Activated CD4-positive, alpha-beta T cell treated with anti-CD3 and anti-CD28 coated beads, Interleukin-2, amount 50 U/mL, for 16 hours (primary cell): ENCODE measurements at regions not wholly inside any gene's neighbourhood (a gene's known extent, or its start where the extent isn't known, plus 50 kb on each side); places are given as distances from the start of the nearest gene placed in this dataset.

ENCODE experiments used
- DNase-seq: peaks from one replicate; pipeline ENCODE4 v3.0.0-alpha.2; 2020

GRCh38 chr1:39085174-39085573, 59.0 kb downstream of the NDUFS5 start:
- no peak for DNase-seq

GRCh38 chr1:39086386-39086785, 60.2 kb downstream of the NDUFS5 start:
- DNase-seq = no peak

- DNase-seq = no peak
Measured at GRCh38 chr1:39086865-39087409, 60.8 kb downstream of the NDUFS5 start.

GRCh38 chr1:39087435-39087834, 61.3 kb downstream of the NDUFS5 start:
- DNase-seq = no peak

GRCh38 chr1:39088658-39089057, 62.5 kb downstream of the NDUFS5 start:
- DNase-seq = no peak

GRCh38 chr1:39089931-39090521, 63.9 kb downstream of the NDUFS5 start:
- no peak for DNase-seq

GRCh38 chr1:39090757-39091380, 64.7 kb downstream of the NDUFS5 start:
- no peak for DNase-seq

GRCh38 chr1:39091845-39092645, 65.9 kb downstream of the NDUFS5 start:
- DNase-seq = peak; percentile 51

- DNase-seq = no peak
Measured at GRCh38 chr1:39094685-39095084, 68.5 kb downstream of the NDUFS5 start.

GRCh38 chr1:39098546-39099250, 72.5 kb downstream of the NDUFS5 start:
- DNase-seq = peak; percentile 90

- DNase-seq = peak; percentile 75
Measured at GRCh38 chr1:39102537-39103327, 76.6 kb downstream of the NDUFS5 start.

- no peak for DNase-seq
Measured at GRCh38 chr1:39103328-39104157, 77.4 kb downstream of the NDUFS5 start.

GRCh38 chr1:39104158-39105060, 78.3 kb downstream of the NDUFS5 start:
- no peak for DNase-seq

- peak; percentile 63 for DNase-seq
Measured at GRCh38 chr1:39105061-39105840, 79.1 kb downstream of the NDUFS5 start.

- peak; percentile 53 for DNase-seq
Measured at GRCh38 chr1:39105841-39106765, 80.0 kb downstream of the NDUFS5 start.

- no peak for DNase-seq
Measured at GRCh38 chr1:39106801-39107327, 80.7 kb downstream of the NDUFS5 start.

GRCh38 chr1:39107341-39108290, 81.5 kb downstream of the NDUFS5 start:
- no peak for DNase-seq
